GM12865 (cell line): ENCODE measurements at regions not wholly inside any gene's neighbourhood (a gene's known extent, or its start where the extent isn't known, plus 50 kb on each side); places are given as distances from the start of the nearest gene placed in this dataset.

Source experiments
- DNase-seq: peaks from one replicate; pipeline ENCODE4 v3.0.0; 2010; ENCODE audit warnings: low read depth
- H3K4me3 ChIP-seq: 2 replicates; pipeline ENCODE4 v1.5.1; 2011; ENCODE audit warnings: mild to moderate bottlenecking, low read depth, low read length, control low read depth
- TF ChIP-seq, protein P1 (sequence below): IDR thresholded peaks from 2 replicates; pipeline ENCODE4 v1.5.1; 2011; ENCODE audit warnings: low read length, control low read depth, low read depth, inconsistent platforms; ENCODE audit not compliant: insufficient read depth; ENCODE audit errors: missing control alignments

DNA sequence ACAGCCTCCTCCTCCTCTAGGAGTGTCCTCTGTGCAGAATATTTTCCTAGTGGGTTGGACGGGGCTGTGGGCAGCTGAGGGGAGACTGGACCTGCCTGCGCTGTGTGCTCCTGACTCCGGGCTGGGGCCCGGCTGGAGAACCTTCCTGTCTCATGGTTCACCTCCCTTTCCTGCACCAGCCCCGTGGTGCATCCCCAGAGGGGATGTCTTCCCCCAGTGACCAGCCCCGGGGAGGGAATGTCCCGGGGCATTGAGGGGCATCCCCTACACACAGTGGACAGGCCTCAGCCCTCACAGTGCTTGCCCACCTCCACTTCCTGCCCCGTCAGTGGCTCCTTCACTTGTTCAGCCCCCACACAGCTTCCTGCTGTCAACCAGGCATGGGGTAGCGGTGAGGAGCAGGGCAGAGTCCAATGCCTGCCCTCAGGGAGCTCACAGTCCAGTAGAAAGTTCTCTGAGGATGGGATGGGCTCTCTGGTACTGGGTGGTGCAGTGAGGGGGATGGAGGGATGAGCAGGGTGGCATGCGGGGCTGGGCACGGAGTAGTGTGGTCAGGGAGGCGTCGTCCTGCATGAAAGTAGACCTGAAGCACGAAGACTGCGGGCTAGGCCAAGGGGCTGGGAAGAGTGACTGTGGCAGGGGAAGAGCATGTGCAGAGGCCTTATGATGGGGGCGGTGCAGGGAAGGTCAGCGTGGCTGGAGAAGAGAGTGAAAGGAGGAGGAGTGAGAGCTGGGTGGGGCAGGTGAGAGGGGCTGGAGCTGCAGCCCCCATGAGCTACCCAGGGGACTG lies 52.1 kb upstream of the PITX1 start:
- DNase-seq: no peak
- TF ChIP-seq, protein P1, sequence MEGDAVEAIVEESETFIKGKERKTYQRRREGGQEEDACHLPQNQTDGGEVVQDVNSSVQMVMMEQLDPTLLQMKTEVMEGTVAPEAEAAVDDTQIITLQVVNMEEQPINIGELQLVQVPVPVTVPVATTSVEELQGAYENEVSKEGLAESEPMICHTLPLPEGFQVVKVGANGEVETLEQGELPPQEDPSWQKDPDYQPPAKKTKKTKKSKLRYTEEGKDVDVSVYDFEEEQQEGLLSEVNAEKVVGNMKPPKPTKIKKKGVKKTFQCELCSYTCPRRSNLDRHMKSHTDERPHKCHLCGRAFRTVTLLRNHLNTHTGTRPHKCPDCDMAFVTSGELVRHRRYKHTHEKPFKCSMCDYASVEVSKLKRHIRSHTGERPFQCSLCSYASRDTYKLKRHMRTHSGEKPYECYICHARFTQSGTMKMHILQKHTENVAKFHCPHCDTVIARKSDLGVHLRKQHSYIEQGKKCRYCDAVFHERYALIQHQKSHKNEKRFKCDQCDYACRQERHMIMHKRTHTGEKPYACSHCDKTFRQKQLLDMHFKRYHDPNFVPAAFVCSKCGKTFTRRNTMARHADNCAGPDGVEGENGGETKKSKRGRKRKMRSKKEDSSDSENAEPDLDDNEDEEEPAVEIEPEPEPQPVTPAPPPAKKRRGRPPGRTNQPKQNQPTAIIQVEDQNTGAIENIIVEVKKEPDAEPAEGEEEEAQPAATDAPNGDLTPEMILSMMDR: no peak
- H3K4me3 ChIP-seq: no peak overlapping the region

- H3K4me3 ChIP-seq: no peak overlapping the region
- DNase-seq: no peak
- TF ChIP-seq, protein P1: no peak
Measured at GRCh38 chr5:135085133-135085935, 51.3 kb upstream of the PITX1 start.
